NOMO-1 treated with DMSO at 0.1 percent for 48 hours (cell line): ENCODE measurements at regions not wholly inside any gene's neighbourhood (a gene's known extent, or its start where the extent isn't known, plus 50 kb on each side); places are given as distances from the start of the nearest gene placed in this dataset.

Source experiments
- DNase-seq: peaks from one replicate; lab custom pipeline; 2025; ENCODE audit not compliant: unreplicated experiment; lab: John Stamatoyannopoulos, UW

DNA sequence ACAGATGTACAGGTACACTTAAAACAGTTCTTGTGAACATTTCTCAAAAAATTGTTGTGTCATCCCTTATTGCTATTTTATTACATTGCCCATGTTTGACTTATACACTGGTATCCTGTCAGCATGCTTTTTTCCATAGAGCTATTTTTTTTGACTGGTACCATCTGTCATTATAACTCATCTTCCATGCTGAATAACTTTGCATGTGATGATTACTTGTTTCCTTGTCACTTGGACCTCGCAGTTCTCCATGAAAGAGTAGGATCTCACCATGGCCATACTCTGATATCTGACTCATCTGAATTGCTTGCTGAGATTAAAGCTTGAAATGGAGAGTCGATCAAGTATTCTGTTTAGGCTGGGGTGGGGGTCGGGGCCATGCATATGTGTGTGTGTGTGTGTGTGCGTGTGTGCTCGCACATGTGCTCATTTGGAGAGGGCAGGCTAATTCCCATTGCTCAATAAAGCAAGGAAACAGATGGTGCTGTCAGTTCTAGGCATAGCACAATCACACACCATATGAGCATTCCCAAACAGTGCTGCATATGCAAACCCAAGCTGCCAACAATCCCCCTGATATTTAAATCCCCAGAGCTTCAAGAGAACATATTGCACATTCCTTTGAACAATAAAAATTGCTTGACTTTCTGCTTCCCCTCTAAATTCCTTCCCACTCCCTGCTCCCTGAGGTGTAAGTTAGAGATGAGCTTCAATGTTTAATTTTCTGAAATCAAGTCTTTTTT is 62.9 kb downstream of the NHLRC3 start:
- DNase-seq = no peak

GRCh38 chr13:39102981-39103490 is 64.8 kb downstream of the NHLRC3 start:
- no peak for DNase-seq

GRCh38 chr13:39105110-39105509 is 66.9 kb downstream of the NHLRC3 start:
- no peak for DNase-seq

GRCh38 chr13:39106216-39107005 is 68.2 kb downstream of the NHLRC3 start:
- DNase-seq = no peak

GRCh38 chr13:39107561-39107960 is 69.3 kb downstream of the NHLRC3 start:
- no peak for DNase-seq

DNA sequence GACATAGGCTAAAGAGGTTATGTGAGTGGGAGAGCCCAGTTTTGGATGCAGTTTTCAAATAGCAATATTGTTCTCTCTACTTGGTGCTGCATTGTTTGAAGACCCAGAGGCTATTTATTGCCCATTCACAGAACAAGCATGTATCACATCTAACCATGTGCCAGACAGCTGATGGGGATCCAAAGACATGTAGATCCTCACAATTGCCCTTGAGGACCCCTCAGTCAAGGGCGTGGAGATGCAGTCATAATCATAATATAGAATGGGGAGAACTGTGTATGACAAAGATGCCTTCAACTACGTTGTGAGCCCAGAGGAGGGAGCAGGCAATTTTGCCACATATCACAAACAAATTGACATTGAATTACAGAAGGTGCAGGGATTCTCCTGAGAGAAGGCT is 70.5 kb downstream of the NHLRC3 start:
- DNase-seq = no peak

DNA sequence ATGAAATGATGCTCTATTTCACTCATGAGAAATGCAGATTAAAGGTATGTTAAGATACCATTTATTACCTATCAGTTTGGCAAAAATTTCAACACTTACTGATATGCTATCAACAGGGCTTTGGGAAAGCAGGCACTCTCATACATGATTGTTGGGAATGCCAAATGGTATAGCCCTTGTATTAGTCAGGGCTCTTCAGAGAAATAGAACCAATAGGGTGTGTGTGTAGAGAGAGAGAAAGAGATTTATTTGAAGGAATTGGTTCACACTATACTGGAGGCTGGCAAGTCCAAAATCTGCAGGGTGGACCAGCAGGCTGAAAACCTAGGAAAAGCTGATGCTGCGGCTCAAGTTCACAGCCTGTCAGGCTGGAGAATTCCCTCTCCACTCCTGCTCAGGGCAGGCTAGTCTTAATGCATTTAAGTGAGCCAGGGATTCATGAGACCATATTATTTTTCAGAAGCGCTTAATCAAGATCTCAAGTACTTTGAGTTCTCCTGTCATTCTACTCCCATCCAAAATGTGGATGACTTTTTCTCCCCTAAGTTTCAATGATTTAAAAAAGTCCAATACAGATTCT is 72.4 kb downstream of the NHLRC3 start:
- DNase-seq = no peak

DNA sequence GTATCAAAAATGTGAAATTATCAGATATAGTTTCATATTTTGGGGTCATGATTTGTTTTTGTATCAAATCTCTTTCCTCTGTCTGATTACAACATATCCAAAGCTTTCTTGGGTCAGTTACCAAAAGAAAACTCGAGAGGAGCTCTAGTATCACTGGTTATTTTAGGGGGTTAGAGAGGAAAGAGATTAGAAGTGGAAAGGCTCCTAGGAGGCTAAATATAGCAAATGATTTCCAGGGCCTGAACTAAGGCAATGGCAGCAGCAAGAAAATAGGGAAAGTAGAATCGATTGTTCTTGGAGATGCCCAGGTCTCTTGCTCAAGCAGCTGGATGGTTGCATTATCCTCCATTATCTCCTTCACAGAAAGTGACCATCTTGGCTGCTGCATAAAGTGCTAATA is 72.9 kb downstream of the NHLRC3 start:
- DNase-seq = no peak

- DNase-seq = no peak
These were observed 81.2 kb downstream of the NHLRC3 start for GRCh38 chr13:39119422-39119821.

- no peak for DNase-seq
These were observed 85.3 kb downstream of the NHLRC3 start for GRCh38 chr13:39123578-39123977.

DNA sequence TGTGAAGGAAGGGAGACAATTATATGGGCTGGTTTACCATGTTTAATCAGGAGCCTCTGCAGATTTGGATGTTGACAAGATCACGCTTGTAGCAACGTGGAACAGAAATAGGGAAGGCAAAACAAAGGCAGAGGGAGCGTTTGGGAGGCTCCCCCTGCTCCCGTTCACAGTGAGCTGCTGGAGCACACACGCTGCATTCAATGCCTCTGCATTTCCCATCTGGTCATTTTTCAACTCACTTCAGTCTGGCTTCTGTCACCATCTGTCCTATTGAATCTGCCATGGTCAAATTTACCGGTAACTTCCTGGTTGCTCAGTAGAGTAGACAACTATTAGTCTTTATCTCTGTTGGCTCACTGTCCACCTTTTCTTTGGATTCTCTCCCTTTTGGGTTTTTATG is 91.0 kb downstream of the NHLRC3 start:
- DNase-seq = no peak

DNA sequence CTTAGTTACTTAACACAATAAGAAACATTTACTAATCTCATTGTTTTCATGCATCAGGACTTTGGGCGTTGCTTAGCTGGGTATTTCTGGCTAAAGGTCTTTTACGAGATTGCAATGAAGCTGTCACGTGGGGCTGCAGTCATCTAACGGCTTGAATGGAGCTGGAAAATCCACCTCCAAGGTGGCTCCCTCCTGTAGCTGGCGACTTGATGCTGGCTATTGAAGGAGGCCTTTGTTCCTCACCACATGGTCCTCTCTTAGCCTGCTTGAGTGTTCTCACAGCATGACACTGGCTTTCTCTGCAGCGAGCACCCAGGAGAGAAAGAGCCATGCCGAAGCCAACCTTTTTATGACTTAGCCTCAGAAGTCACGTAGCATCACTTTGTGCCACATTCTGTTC is 92.0 kb downstream of the NHLRC3 start:
- DNase-seq = no peak

GRCh38 chr13:39132286-39133230 is 94.3 kb downstream of the NHLRC3 start:
- DNase-seq = no peak

- DNase-seq = no peak
These were observed 95.5 kb downstream of the NHLRC3 start for GRCh38 chr13:39133781-39134180.

DNA sequence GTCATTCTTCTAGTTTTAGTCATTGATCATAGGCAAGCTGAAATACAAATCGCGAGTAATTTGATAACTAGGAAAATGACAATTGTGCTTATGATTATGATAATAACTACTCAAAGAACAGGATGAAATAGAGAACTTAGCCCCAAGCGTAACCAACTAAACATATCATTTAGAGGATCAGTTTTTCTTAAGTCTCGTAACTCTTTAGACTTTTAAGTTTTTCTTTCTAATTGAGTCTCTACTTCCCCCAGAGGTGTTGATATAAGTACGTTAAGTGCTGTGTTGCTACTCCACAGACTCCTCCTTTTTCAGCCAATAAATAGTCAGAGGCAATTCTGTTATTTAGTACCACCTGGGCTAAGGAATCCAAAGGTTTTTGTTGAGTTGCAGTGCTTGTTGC is 96.3 kb downstream of the NHLRC3 start:
- DNase-seq = no peak

DNA sequence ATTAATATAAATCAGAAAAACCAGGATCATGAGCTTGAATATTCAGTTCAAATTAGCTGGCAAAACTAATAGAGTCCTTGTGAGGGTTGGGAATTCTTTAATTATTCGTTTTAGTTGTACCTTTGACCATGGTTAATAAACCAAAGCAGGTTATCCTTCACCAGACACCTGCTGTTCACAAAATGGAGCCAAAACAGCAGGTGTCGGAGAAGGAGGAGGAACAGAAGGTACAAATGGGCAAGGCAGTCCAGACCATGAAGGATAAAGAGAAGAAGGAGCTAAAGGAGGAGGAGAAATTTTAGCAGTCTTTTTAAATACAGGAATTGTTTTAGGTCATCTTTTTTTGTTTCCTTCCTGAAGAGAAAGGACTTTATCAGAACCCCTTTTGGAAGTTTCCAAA is 106.1 kb downstream of the NHLRC3 start:
- DNase-seq = no peak

DNA sequence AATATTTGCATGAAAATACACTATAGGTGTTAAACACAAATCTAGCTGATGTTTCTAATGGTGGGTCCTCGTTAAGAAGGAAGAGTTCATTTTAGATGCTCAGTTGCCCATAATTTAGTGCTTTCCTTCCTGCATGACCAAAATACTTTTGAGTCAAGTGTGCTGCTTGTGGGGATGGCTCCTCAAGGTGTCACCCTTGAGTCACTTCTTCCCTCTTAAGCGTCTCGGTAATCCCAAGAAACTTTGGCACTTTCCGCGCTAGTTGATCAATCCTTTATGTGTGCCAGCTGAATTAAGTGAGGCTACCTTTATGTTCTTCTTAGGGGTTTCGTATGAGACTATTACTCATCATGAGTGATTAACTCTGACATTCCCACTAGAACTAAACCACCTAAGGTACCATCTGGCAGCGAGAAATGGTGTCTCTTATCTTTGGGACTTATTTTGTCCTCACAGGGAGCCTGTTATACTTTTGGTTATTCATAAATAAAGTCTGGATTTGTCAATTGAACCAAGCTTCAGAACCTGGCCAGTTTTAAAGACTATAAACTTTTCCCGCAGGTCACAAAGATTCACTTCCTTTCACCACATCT is 106.8 kb downstream of the NHLRC3 start:
- DNase-seq = peak; percentile 28

DNA sequence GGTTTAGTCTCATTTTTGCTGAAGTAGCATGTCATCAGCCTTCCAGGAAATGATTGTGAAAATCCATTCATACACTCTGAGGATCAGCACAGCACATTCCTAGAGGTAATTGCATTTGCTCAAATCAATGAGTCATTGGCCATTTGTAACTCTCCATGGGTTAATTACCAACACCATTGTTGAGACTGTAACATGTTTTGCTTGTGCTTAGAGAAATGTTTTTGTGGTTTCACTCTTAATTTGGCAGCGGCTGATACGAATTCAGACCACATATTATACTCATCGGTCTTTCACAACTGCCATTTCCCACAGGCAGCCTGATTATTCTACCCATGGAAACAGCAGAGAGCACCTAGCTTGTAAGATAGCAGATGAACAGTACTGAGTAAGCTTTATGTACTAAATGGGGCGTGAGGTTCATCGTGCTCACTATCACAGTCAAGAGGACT is 110.3 kb downstream of the NHLRC3 start:
- DNase-seq = peak; percentile 53

DNA sequence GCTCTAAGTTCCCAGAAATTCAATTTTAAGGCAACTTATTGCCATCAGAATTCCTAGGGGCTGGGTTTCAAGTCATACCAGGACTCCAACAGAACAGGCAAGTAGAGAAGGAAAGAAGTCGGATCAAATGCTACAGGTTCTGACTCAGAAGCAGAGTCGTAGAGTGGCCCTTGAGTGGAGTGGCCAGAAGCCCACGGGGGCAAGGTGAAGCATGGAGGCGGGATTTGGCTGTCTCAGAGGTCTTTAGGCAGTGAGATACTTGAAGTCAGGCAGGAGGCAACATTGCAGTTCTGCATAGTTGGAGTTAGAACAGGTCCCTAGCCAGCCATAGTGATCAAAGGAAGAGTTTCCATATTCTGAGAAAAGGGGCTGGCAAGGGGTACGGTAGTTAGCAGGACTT is 111.6 kb downstream of the NHLRC3 start:
- DNase-seq = no peak

DNA sequence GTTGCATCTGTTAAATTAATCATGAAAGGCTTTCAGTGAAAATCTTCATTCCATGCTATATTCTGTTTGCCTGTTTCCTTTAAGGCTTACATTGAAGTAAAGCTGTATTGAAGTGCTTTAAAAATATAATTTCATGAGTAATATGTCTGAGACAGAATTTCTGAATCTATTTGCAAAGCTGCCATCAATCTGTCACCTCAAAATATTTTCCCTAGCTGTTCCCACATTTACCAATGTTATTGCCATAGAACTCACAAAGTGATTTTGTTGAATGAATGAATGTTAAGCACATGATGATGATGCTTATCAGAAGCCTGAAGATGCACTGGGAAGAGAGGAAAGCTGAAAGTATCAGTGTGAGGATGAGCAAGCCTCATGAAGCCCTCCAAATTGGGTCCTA is 115.8 kb downstream of the NHLRC3 start:
- no peak for DNase-seq
